Hepatocyte (in vitro differentiated cells): ENCODE measurements at regions not wholly inside any gene's neighbourhood (a gene's known extent, or its start where the extent isn't known, plus 50 kb on each side); places are given as distances from the start of the nearest gene placed in this dataset.

Experiments used
- DNase-seq: peaks from one replicate; pipeline ENCODE4 v3.0.0-alpha.2; 2016; ENCODE audit warnings: low spot score
- H2AFZ ChIP-seq: fragments of 200-600 bp; sonication (generic); 2 replicates; pipeline ENCODE4 v1.6.0; 2016; ENCODE audit warnings: antibody characterized with exemption, mild to moderate bottlenecking
- H3K27ac ChIP-seq: fragments of 200-600 bp; sonication (generic); 2 replicates; pipeline ENCODE4 v1.5.1; 2016; ENCODE audit warnings: mild to moderate bottlenecking
- H3K27me3 ChIP-seq: fragments of 200-600 bp; sonication (generic); 2 replicates; pipeline ENCODE4 v1.6.1; 2016
- H3K36me3 ChIP-seq: fragments of 200-600 bp; sonication (generic); replicated peaks from 2 replicates; pipeline ENCODE4 v1.5.1; 2016; ENCODE audit warnings: low read depth; ENCODE audit not compliant: insufficient read depth
- H3K4me1 ChIP-seq: fragments of 200-600 bp; sonication (generic); 2 replicates; pipeline ENCODE4 v1.5.1; 2016; ENCODE audit warnings: mild to moderate bottlenecking, moderate library complexity; ENCODE audit not compliant: insufficient read depth
- H3K4me2 ChIP-seq: fragments of 200-600 bp; sonication (generic); 2 replicates; pipeline ENCODE4 v1.6.0; 2016
- H3K4me3 ChIP-seq: fragments of 200-600 bp; sonication (generic); 2 replicates; pipeline ENCODE4 v1.5.1; 2016; ENCODE audit warnings: mild to moderate bottlenecking
- H3K79me2 ChIP-seq: fragments of 200-600 bp; sonication (generic); 2 replicates; pipeline ENCODE4 v1.6.0; 2017; ENCODE audit warnings: mild to moderate bottlenecking
- H3K9me2 ChIP-seq: fragments of 200-600 bp; sonication (generic); replicated peaks from 2 replicates; pipeline ENCODE4 v1.6.0; 2017; ENCODE audit warnings: mild to moderate bottlenecking; ENCODE audit not compliant: insufficient read depth
- H3K9me3 ChIP-seq: fragments of 200-600 bp; sonication (generic); 2 replicates; pipeline ENCODE4 v1.5.1; 2016; ENCODE audit warnings: low read depth, mild to moderate bottlenecking
- H4K20me1 ChIP-seq: fragments of 200-600 bp; sonication (generic); 2 replicates; pipeline ENCODE4 v1.6.0; 2016; ENCODE audit warnings: mild to moderate bottlenecking; ENCODE audit not compliant: insufficient read depth, poor library complexity, severe bottlenecking
- CTCF ChIP-seq: fragments of 200-600 bp; sonication (generic); IDR thresholded peaks from 2 replicates; pipeline ENCODE4 v1.5.1; 2016; ENCODE audit warnings: antibody characterized with exemption, mild to moderate bottlenecking; ENCODE audit not compliant: poor library complexity
- EZH2 ChIP-seq: fragments of 200-600 bp; sonication (generic); IDR thresholded peaks from 2 replicates; pipeline ENCODE4 v1.6.1; 2016; ENCODE audit warnings: antibody characterized with exemption, mild to moderate bottlenecking, borderline replicate concordance
- EZH2phosphoT487 ChIP-seq: fragments of 200-600 bp; sonication (generic); IDR thresholded peaks from one replicate; pipeline ENCODE4 v1.6.1; 2018; ENCODE audit warnings: antibody characterized with exemption, mild to moderate bottlenecking, low read depth, moderate library complexity; ENCODE audit not compliant: unreplicated experiment, severe bottlenecking
- WGBS: methylation state at CpG from one replicate; pipeline ENCODE4 v1.1.6; 2016; ENCODE audit warnings: low lambda C conversion rate; ENCODE audit errors: missing lambda C conversion rate; 5-methylcytosine and 5-hydroxymethylcytosine counted together

DNA sequence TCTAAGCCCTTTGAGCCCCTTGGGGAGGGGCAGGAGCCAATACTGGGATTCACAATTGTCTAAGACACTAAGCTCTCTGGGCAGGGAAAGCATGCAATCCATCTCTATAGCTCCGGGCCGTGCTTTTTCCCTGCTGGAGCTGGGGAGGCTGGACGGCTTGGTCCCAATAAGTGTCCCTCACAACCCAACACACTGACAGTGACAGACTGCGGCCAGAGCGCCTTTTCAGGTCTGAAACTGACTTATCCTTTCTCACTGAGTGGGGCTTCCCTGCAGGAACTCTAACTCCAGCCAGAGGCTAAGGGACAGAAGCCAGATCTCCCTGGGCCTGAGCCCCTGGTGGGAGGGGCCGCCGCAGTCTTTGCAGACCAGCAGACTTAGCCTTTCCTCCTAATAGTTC, 146.6 kb upstream of the PBDC1 start:
- H3K27me3 ChIP-seq: no peaks in the 10 kb centered on the region
- no peak overlapping the region for H3K4me2 ChIP-seq
- TF ChIP-seq EZH2phosphoT487 (no peak), EZH2 (no peak), CTCF (no peak)
- no peak overlapping the region for H3K27ac ChIP-seq
- H3K4me1 ChIP-seq: no peaks in the 10 kb centered on the region
- no peak overlapping the region for H2AFZ ChIP-seq
- no peaks in the 10 kb centered on the region for H3K9me3 ChIP-seq
- H4K20me1 ChIP-seq: no peaks in the 10 kb centered on the region
- H3K79me2 ChIP-seq: no peaks in the 10 kb centered on the region
- no peak for DNase-seq
- WGBS: 87% methylated on average over 7 of the region's 7 CpGs
- H3K9me2 ChIP-seq: no peaks in the 10 kb centered on the region
- no peak overlapping the region for H3K4me3 ChIP-seq
- H3K36me3 ChIP-seq: no peaks in the 10 kb centered on the region

DNA sequence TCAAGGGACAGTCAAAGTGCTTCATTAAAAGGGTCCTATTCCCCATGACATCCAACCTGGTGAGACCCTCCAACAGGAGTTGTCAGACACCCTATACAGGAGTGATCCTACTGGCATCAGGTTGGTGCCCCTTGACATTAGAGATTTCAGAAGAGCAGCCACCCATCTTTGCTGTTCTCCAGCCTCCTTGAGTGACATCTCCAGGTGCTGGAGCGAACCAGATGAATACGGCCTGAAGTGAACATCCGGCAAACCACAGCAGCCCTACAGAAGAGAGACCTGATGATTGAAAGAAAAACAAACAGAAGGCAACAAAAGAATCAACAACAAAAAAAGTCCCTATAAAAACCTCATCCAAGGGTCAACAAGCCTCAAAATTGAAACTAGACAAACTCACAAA, 146.1 kb upstream of the PBDC1 start:
- H3K27me3 ChIP-seq: no peaks in the 10 kb centered on the region
- H4K20me1 ChIP-seq: no peaks in the 10 kb centered on the region
- no peaks in the 10 kb centered on the region for H3K79me2 ChIP-seq
- H2AFZ ChIP-seq: no peak overlapping the region
- WGBS: 86% methylated on average over 3 of the region's 3 CpGs
- no peak overlapping the region for H3K4me3 ChIP-seq
- no peak overlapping the region for H3K4me2 ChIP-seq
- H3K27ac ChIP-seq: no peak overlapping the region
- H3K9me2 ChIP-seq: no peaks in the 10 kb centered on the region
- H3K9me3 ChIP-seq: no peaks in the 10 kb centered on the region
- H3K36me3 ChIP-seq: no peaks in the 10 kb centered on the region
- TF ChIP-seq EZH2phosphoT487 (no peak), CTCF (no peak), EZH2 (no peak)
- H3K4me1 ChIP-seq: no peaks in the 10 kb centered on the region
- no peak for DNase-seq

DNA sequence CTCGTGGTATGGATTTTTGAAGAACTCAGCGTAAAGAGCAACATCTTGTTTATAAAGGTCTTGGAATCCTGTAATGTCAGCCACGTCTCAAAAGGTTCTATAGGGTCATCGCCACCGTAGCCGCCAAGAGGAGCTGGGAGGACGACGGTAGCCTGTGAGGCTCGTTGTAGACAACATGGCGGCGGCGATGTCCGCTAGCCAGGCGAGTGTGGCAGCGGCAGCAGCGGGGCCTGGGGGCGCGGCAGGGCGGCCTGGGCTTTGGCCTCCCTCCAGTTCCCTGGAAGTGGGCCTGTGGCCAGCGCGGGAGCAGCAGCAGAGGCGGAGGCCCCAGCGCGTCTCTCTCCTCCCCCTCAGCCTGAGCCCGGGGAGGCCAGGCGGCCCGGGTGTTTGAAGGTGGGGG, 143.5 kb upstream of the PBDC1 start:
- WGBS: 90% methylated on average over 27 of the region's 27 CpGs

GRCh38 chrX:76064825-76065224, 108.0 kb upstream of the PBDC1 start:
- WGBS: 36% methylated on average over 1 of the region's 1 CpG
- no peaks in the 10 kb centered on the region for H3K27me3 ChIP-seq
- TF ChIP-seq EZH2phosphoT487: no peak
- no peak for TF ChIP-seq CTCF
- no peak for TF ChIP-seq EZH2
- H3K27ac ChIP-seq: no peak overlapping the region
- no peaks in the 10 kb centered on the region for H3K9me2 ChIP-seq
- DNase-seq: no peak
- H3K36me3 ChIP-seq: no peaks in the 10 kb centered on the region
- no peaks in the 10 kb centered on the region for H4K20me1 ChIP-seq
- H3K4me3 ChIP-seq: no peak overlapping the region
- H3K4me1 ChIP-seq: no peaks in the 10 kb centered on the region
- H2AFZ ChIP-seq: no peak overlapping the region
- H3K4me2 ChIP-seq: no peak overlapping the region
- H3K79me2 ChIP-seq: no peaks in the 10 kb centered on the region
- no peaks in the 10 kb centered on the region for H3K9me3 ChIP-seq

More for the DNA sequence above, 143.5 kb upstream of the PBDC1 start:
- Histone ChIP-seq H4K20me1 (no peaks in the 10 kb centered on the region), H3K36me3 (no peaks in the 10 kb centered on the region), H3K4me3 (no peak overlapping the region), H2AFZ (no peak overlapping the region), H3K4me1 (no peaks in the 10 kb centered on the region), H3K27ac (no peak overlapping the region), H3K79me2 (no peaks in the 10 kb centered on the region), H3K9me3 (no peaks in the 10 kb centered on the region), H3K27me3 (no peaks in the 10 kb centered on the region), H3K4me2 (no peak overlapping the region), H3K9me2 (no peaks in the 10 kb centered on the region)
- DNase-seq: no peak
- TF ChIP-seq EZH2phosphoT487: no peak
